T-cell (primary cell): ENCODE measurements at regions not wholly inside any gene's neighbourhood (a gene's known extent, or its start where the extent isn't known, plus 50 kb on each side); places are given as distances from the start of the nearest gene placed in this dataset.

Experiments used
- ATAC-seq, 4 experiments: fragments of 200-7000 bp in 3 of 4; fragments of 150-1000 bp in 1 of 4; cut with Tn5 transposase; replicated peaks in 1 of 4; 1 replicate in 3 of 4; 2 replicates in 1 of 4; pipeline ENCODE4 v1.10.0; 2021; ENCODE audit warnings: moderate library complexity in 3 of 4, mild to moderate bottlenecking in 2 of 4, moderate number of reproducible peaks in 1 of 4
- CTCF ChIA-PET, 2 donors: fragments of 300-600 bp; sonication (Branson Sonifier 250); formaldehyde crosslinking; loops; one replicate each; lab custom pipeline; 2022; ENCODE audit warnings: antibody characterized with exemption in 2 of 2; lab: Charles Lee
- POLR2A ChIA-PET, 2 donors: fragments of 300-600 bp; sonication (Branson Sonifier 250); formaldehyde crosslinking; loops; one replicate each; lab custom pipeline; 2022; ENCODE audit warnings: antibody characterized with exemption in 2 of 2; lab: Charles Lee
- DNase-seq, 35 experiments: peaks; one replicate each; pipeline versions ENCODE4 v3.0.0 to v3.0.0-alpha.2; 2013 to 2023
- H3K27ac ChIP-seq: one replicate; pipeline ENCODE4 v1.5.1; 2013; ENCODE audit warnings: low read length
- H3K27me3 ChIP-seq, 2 experiments: replicated peaks in 1 of 2; 1 replicate in 1 of 2; 2 replicates in 1 of 2; pipeline versions ENCODE4 v1.6.1 to v1.7.0; 2013; ENCODE audit warnings: low read length in 1 of 2, mixed read lengths in 1 of 2; ENCODE audit not compliant: control insufficient read depth in 2 of 2, insufficient read depth in 2 of 2; ENCODE audit errors: extremely low read depth in 1 of 2
- H3K36me3 ChIP-seq, 2 donors: 1 replicate in 1 of 2; 2 replicates in 1 of 2; pipeline versions ENCODE4 v1.6.1 to v1.7.0; 2013; ENCODE audit warnings: low read length in 1 of 2; ENCODE audit not compliant: control insufficient read depth in 2 of 2, insufficient read depth in 1 of 2; ENCODE audit errors: extremely low read depth in 1 of 2
- H3K4me1 ChIP-seq, 2 experiments: 1 replicate in 1 of 2; 2 replicates in 1 of 2; pipeline versions ENCODE4 v1.6.1 to v1.7.0; 2013; ENCODE audit warnings: low read length in 2 of 2, mixed read lengths in 1 of 2; ENCODE audit not compliant: insufficient read depth in 2 of 2, control insufficient read depth in 1 of 2; ENCODE audit errors: extremely low read depth in 1 of 2
- H3K4me3 ChIP-seq, 2 donors: 1 replicate in 1 of 2; 2 replicates in 1 of 2; pipeline versions ENCODE4 v1.5.1 to v1.7.0; 2013; ENCODE audit warnings: mild to moderate bottlenecking in 2 of 2, low read length in 1 of 2, moderate library complexity in 1 of 2; ENCODE audit not compliant: control insufficient read depth in 1 of 2; ENCODE audit errors: extremely low read depth in 1 of 2
- H3K9me3 ChIP-seq: 2 replicates; pipeline ENCODE4 v1.7.0; 2013
- H3K27ac Mint-ChIP-seq, 2 donors: one replicate each; pipeline ENCODE4 v1.8.0; 2020 to 2021; ENCODE audit warnings: mild to moderate bottlenecking in 2 of 2, mixed read lengths in 2 of 2
- H3K27me3 Mint-ChIP-seq, 2 donors: one replicate each; pipeline ENCODE4 v1.8.0; 2021 to 2022; ENCODE audit warnings: mixed read lengths in 2 of 2
- H3K36me3 Mint-ChIP-seq: one replicate; pipeline ENCODE4 v1.8.0; 2021; ENCODE audit warnings: mixed read lengths
- H3K4me1 Mint-ChIP-seq, 3 donors: one replicate each; pipeline ENCODE4 v1.8.0; 2020 to 2022; ENCODE audit warnings: mixed read lengths in 3 of 3, mild to moderate bottlenecking in 1 of 3
- H3K4me3 Mint-ChIP-seq, 3 donors: one replicate each; pipeline ENCODE4 v1.8.0; 2020 to 2022; ENCODE audit warnings: mild to moderate bottlenecking in 3 of 3, mixed read lengths in 3 of 3, moderate library complexity in 3 of 3
- H3K9me3 Mint-ChIP-seq, 3 donors: one replicate each; pipeline ENCODE4 v1.8.0; 2020 to 2022; ENCODE audit warnings: mixed read lengths in 3 of 3
- WGBS: methylation state at CpG from one replicate; pipeline ENCODE4 v1.1.5; 2013; ENCODE audit warnings: missing lambda C conversion rate; ENCODE audit not compliant: insufficient coverage; 5-methylcytosine and 5-hydroxymethylcytosine counted together

DNA sequence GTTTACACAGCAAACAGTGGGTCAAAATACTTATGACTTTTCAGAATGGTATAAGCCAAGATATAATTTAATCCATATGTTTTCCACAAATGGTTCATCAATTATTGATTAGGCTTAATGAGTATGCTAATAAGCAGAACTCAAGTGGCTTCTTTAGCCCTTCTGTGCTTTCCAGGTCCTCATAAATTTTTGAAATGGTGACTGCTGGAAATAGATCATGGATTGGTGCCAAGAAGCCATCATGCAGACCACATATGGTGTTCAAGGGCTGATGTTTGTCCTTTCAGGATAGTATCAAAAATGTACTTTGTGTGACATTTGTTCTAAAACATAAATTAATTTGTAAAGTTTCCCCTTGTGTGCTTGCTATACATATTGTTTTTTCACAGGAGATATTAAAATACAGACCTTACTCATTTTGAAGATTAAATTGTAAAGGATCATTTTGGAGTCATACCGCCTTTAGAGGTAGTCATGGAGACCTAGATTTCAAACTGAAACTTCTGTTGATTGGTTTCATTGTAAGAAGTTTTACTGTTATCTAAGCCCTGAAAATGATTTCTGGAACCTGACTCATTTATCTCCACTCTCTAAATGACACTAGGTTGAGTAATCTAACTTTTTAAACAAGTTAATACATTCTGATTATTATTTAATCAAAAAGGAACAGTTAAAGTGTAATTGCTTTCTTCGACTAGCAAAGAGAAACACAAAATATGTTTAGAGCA, 507.9 kb downstream of the PLA2G4A start:
- no peaks in the 10 kb centered on the region for H3K36me3 Mint-ChIP-seq
- no CpG with 5 or more reads among the region's 2 CpGs for WGBS
- ChIA-PET CTCF (no interaction called here), POLR2A (interaction anchor here in 1 of 2 donors (0.9 kb wide), 1 partner anchor 8 kb away, joined by 3 read pairs; no protein-coding TSS in a partner anchor)
- no peak overlapping the region for H3K4me3 Mint-ChIP-seq
- Histone ChIP-seq H3K36me3 (no peaks in the 10 kb centered on the region), H3K27ac (no peak overlapping the region), H3K9me3 (no peaks in the 10 kb centered on the region), H3K4me1 (no peaks in the 10 kb centered on the region), H3K4me3 (no peak overlapping the region), H3K27me3 (no peaks in the 10 kb centered on the region)
- H3K27ac Mint-ChIP-seq = no peak overlapping the region
- DNase-seq = no peak
- no peaks in the 10 kb centered on the region for H3K4me1 Mint-ChIP-seq
- H3K27me3 Mint-ChIP-seq = no peaks in the 10 kb centered on the region
- ATAC-seq = no peak
- peaks cover 4 to 13% (median 5%) of the 10 kb centered on the region in 3 donors for H3K9me3 Mint-ChIP-seq

- Mint-ChIP-seq H3K36me3 (no peaks in the 10 kb centered on the region), H3K27me3 (no peaks in the 10 kb centered on the region), H3K27ac (no peak overlapping the region), H3K4me1 (no peaks in the 10 kb centered on the region), H3K9me3 (peaks cover 2 to 17% (median 5%) of the 10 kb centered on the region in 3 donors), H3K4me3 (no peak overlapping the region)
- ATAC-seq = no peak
- no peaks in the 10 kb centered on the region for H3K27me3 ChIP-seq
- H3K4me3 ChIP-seq = no peak overlapping the region
- CTCF ChIA-PET = no interaction called here
- H3K36me3 ChIP-seq = no peaks in the 10 kb centered on the region
- H3K9me3 ChIP-seq = no peaks in the 10 kb centered on the region
- no peak for DNase-seq
- no peaks in the 10 kb centered on the region for H3K4me1 ChIP-seq
- POLR2A ChIA-PET = no interaction called here
- no peak overlapping the region for H3K27ac ChIP-seq
These were observed 510.1 kb downstream of the PLA2G4A start for GRCh38 chr1:187338762-187339412.

GRCh38 chr1:187342495-187342894, 513.7 kb downstream of the PLA2G4A start:
- H3K36me3 ChIP-seq = no peaks in the 10 kb centered on the region
- Mint-ChIP-seq H3K4me1 (no peaks in the 10 kb centered on the region), H3K36me3 (no peaks in the 10 kb centered on the region), H3K27me3 (no peaks in the 10 kb centered on the region), H3K27ac (no peak overlapping the region), H3K4me3 (no peak overlapping the region), H3K9me3 (peaks cover 0 to 14% (median 5%) of the 10 kb centered on the region in 3 donors)
- WGBS = no CpG with 5 or more reads among the region's 5 CpGs
- no peak overlapping the region for H3K27ac ChIP-seq
- H3K27me3 ChIP-seq = no peaks in the 10 kb centered on the region
- H3K4me1 ChIP-seq = no peaks in the 10 kb centered on the region
- DNase-seq (no peak), ATAC-seq (no peak)
- CTCF ChIA-PET = no interaction called here
- H3K9me3 ChIP-seq = no peaks in the 10 kb centered on the region
- H3K4me3 ChIP-seq = no peak overlapping the region
- POLR2A ChIA-PET = no interaction called here

- no peaks in the 10 kb centered on the region for H3K36me3 Mint-ChIP-seq
- ChIA-PET POLR2A (no interaction called here), CTCF (no interaction called here)
- H3K27ac Mint-ChIP-seq = no peak overlapping the region
- Histone ChIP-seq H3K9me3 (no peaks in the 10 kb centered on the region), H3K4me1 (no peaks in the 10 kb centered on the region), H3K4me3 (no peak overlapping the region), H3K36me3 (no peaks in the 10 kb centered on the region), H3K27me3 (no peaks in the 10 kb centered on the region), H3K27ac (no peak overlapping the region)
- no peaks in the 10 kb centered on the region for H3K27me3 Mint-ChIP-seq
- ATAC-seq = no peak
- no peak overlapping the region for H3K4me3 Mint-ChIP-seq
- DNase-seq = no peak
- H3K9me3 Mint-ChIP-seq = peaks cover 0 to 7% (median 3%) of the 10 kb centered on the region in 3 donors
- WGBS = no CpG with 5 or more reads among the region's 7 CpGs
- H3K4me1 Mint-ChIP-seq = no peaks in the 10 kb centered on the region
These were observed 545.3 kb downstream of the PLA2G4A start for GRCh38 chr1:187374082-187374481.

DNA sequence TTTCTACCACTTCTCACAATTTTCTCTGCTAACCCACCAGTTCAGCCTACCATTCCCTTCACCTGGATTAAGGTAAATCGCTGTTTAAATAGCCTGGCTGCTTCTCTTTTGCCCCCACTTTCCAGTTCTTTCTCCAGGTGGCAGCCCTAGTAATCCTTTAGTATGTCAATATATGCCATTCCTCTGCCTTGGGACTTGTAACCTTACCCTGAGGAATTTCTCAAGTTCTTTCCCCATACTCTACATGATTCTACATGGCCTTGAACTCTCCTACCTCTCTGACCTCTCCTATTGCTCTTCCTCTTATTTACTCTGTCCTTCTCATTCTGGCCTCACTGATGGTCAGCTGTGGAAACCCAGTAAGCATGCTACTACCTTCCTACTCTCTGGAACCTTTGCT, 546.0 kb downstream of the PLA2G4A start:
- no peak overlapping the region for H3K4me3 ChIP-seq
- Mint-ChIP-seq H3K27ac (no peak overlapping the region), H3K9me3 (peaks cover 0 to 7% (median 3%) of the 10 kb centered on the region in 3 donors), H3K4me1 (no peaks in the 10 kb centered on the region), H3K4me3 (no peak overlapping the region), H3K27me3 (no peaks in the 10 kb centered on the region), H3K36me3 (no peaks in the 10 kb centered on the region)
- 71% methylated on average over 1 of the region's 1 CpG for WGBS
- H3K36me3 ChIP-seq = no peaks in the 10 kb centered on the region
- DNase-seq = no peak
- no peaks in the 10 kb centered on the region for H3K4me1 ChIP-seq
- POLR2A ChIA-PET = no interaction called here
- H3K27ac ChIP-seq = no peak overlapping the region
- ATAC-seq = no peak
- H3K9me3 ChIP-seq = no peaks in the 10 kb centered on the region
- no peaks in the 10 kb centered on the region for H3K27me3 ChIP-seq
- CTCF ChIA-PET = no interaction called here

GRCh38 chr1:187383366-187383765, 554.6 kb downstream of the PLA2G4A start:
- CTCF ChIA-PET = no interaction called here
- Histone ChIP-seq H3K4me3 (no peak overlapping the region), H3K36me3 (no peaks in the 10 kb centered on the region), H3K4me1 (no peaks in the 10 kb centered on the region), H3K27ac (no peak overlapping the region), H3K9me3 (no peaks in the 10 kb centered on the region), H3K27me3 (no peaks in the 10 kb centered on the region)
- 100% methylated on average over 1 of the region's 3 CpGs for WGBS
- DNase-seq (no peak), ATAC-seq (no peak)
- no peaks in the 10 kb centered on the region for H3K4me1 Mint-ChIP-seq
- no peaks in the 10 kb centered on the region for H3K27me3 Mint-ChIP-seq
- no peak overlapping the region for H3K4me3 Mint-ChIP-seq
- H3K36me3 Mint-ChIP-seq = no peaks in the 10 kb centered on the region
- POLR2A ChIA-PET = no interaction called here
- H3K9me3 Mint-ChIP-seq = peaks cover 0 to 6% (median 0%) of the 10 kb centered on the region in 3 donors
- no peak overlapping the region for H3K27ac Mint-ChIP-seq
